Skeletal muscle tissue (tissue), 3 donors: ENCODE measurements at regions not wholly inside any gene's neighbourhood (a gene's known extent, or its start where the extent isn't known, plus 50 kb on each side); places are given as distances from the start of the nearest gene placed in this dataset.

ENCODE experiments used
- H3K27ac ChIP-seq: one replicate; pipeline ENCODE4 v1.7.0; 2013; ENCODE audit warnings: mild to moderate bottlenecking, low read depth, low read length, inconsistent platforms
- H3K27me3 ChIP-seq, 3 donors: one replicate each; pipeline ENCODE4 v1.7.0; 2013; ENCODE audit warnings: low read length in 3 of 3; ENCODE audit not compliant: control insufficient read depth in 3 of 3, insufficient read depth in 3 of 3
- H3K36me3 ChIP-seq, 3 donors: one replicate each; pipeline ENCODE4 v1.7.0; 2013; ENCODE audit warnings: low read length in 3 of 3; ENCODE audit not compliant: control insufficient read depth in 3 of 3, insufficient read depth in 3 of 3
- H3K4me1 ChIP-seq, 3 donors: one replicate each; pipeline ENCODE4 v1.7.0; 2013; ENCODE audit warnings: low read length in 3 of 3, mild to moderate bottlenecking in 3 of 3; ENCODE audit not compliant: control insufficient read depth in 3 of 3, insufficient read depth in 3 of 3
- H3K4me3 ChIP-seq, 3 donors: one replicate each; pipeline ENCODE4 v1.7.0; 2013; ENCODE audit warnings: low read length in 3 of 3
- H3K9ac ChIP-seq, 3 donors: one replicate each; pipeline ENCODE4 v1.7.0; 2013; ENCODE audit warnings: low read length in 3 of 3, mild to moderate bottlenecking in 3 of 3, moderate library complexity in 2 of 3, low read depth in 1 of 3
- H3K9me3 ChIP-seq, 3 donors: one replicate each; pipeline ENCODE4 v1.7.0; 2013; ENCODE audit warnings: low read length in 3 of 3; ENCODE audit not compliant: control insufficient read depth in 3 of 3
- donor health status: Osteomylitis.

DNA sequence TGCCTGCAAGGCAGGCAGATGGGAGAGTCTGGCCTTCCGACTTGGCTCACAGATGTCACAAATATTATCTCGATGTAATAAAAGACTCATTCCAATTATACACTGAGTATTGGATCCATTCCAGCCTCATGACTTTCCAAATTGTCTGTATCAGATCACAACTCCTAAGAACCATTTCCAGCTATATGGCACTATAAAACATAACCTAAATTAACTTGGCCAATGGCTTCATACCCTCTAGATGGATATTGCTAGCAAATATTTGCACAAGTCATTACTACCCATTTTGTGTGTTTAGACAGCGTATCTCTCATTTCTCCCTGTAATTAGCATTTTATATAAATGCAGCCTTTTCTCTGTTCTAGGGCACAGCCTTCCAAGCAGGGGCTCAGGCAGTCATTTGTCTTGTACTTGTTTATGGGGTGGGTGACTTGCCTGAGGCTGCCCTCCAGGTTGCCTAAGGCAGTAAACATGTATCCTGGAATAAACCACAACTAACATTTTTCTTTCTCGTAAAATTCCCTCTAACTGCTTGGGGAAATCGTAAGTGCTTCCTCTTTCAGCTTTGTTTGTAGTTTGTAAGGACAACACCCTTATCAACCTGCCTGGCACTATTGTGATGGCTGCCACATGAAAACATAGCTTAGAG, 70.6 kb upstream of the KCNJ6 start:
- Histone ChIP-seq H3K9me3 (no peaks in the 10 kb centered on the region), H3K9ac (no peak overlapping the region), H3K4me1 (no peaks in the 10 kb centered on the region), H3K4me3 (no peak overlapping the region), H3K36me3 (no peaks in the 10 kb centered on the region), H3K27ac (no peak overlapping the region), H3K27me3 (peaks cover 0 to 5% (median 5%) of the 10 kb centered on the region in 3 donors)

DNA sequence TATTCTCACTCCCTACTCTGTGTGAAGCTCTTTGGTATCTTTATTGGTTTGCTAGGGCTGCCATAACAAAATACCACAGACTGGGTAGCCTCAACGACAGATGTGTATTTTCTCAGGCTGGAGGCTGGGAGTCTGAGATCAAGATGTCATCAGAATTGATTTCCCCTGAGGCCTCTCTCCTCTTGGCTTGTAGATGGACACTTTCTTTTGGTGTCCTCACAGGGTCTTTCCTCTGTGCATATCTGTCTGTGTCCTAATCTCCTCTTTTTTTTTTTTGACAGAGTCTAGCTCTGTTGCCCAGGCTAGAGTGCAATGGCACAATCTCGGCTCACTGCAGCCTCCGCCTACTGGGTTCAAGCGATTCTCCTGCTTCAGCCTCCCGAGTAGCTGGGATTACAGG, 71.4 kb upstream of the KCNJ6 start:
- H3K9ac ChIP-seq = no peak overlapping the region
- H3K36me3 ChIP-seq = no peaks in the 10 kb centered on the region
- H3K27ac ChIP-seq = no peak overlapping the region
- no peak overlapping the region for H3K4me3 ChIP-seq
- H3K4me1 ChIP-seq = no peaks in the 10 kb centered on the region
- no peaks in the 10 kb centered on the region for H3K9me3 ChIP-seq
- peaks cover 0 to 5% (median 5%) of the 10 kb centered on the region in 3 donors for H3K27me3 ChIP-seq

DNA sequence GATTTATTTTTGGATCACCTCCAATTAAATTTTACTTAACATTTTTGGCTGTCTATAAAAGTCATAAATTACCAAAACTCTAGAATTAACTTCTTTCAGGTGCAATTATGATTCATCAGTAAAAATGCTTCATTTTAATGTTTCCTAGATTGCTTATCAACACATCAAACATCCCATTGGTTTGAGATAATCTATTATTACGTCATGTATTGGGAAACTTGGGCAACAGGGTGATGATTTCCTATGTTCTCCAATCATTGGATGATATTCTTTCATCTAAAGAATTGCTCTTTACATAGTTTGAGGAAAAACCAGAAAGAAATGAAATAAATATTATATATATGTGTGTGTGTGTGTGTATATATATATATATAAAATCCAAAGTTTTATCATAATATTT, 76.8 kb upstream of the KCNJ6 start:
- H3K9me3 ChIP-seq = no peaks in the 10 kb centered on the region
- no peaks in the 10 kb centered on the region for H3K36me3 ChIP-seq
- no peak overlapping the region for H3K27ac ChIP-seq
- no peak overlapping the region for H3K4me3 ChIP-seq
- H3K4me1 ChIP-seq = no peaks in the 10 kb centered on the region
- H3K9ac ChIP-seq = no peak overlapping the region
- H3K27me3 ChIP-seq = no peaks in the 10 kb centered on the region

DNA sequence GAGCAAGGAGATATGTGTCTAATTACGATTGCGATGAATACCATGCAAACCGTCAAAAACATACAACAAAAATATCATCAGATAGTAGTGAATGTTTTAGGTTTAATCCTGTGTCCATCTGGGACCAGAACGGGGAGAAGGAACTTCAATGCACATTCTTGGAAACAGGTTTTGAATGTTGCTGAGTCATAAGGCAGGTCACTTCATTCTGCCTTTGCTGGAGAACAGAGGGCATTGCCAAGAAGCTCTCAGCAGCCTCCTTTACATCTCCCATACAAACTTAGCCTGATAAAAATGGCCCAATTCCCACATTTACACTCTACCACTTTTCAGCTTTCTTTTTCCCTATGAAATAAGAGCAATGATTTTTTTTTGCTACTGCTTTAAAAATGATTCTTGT, 78.0 kb upstream of the KCNJ6 start:
- H3K9ac ChIP-seq = no peak overlapping the region
- no peaks in the 10 kb centered on the region for H3K27me3 ChIP-seq
- no peak overlapping the region for H3K4me3 ChIP-seq
- H3K36me3 ChIP-seq = no peaks in the 10 kb centered on the region
- no peaks in the 10 kb centered on the region for H3K9me3 ChIP-seq
- H3K4me1 ChIP-seq = no peaks in the 10 kb centered on the region
- H3K27ac ChIP-seq = no peak overlapping the region

DNA sequence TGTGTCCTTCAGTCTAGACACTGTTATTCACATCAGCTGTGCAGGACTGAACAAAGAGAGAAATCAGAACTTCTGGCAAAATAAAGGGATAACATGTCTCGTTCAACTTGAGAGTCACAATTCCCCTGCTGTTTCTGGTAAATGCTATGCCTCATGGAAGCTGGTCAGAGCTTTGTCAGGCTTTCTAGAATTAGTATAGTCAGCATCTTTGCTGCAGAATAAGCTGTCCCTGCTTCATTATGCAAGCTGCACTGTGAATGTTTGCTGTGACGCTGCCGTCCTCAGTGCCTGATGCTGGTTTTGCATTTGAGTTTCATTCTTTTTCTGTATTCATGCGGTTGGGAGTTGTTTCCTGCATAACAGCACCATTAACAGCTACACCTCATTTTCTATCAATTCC, 96.4 kb upstream of the KCNJ6 start:
- Histone ChIP-seq H3K9ac (no peak overlapping the region), H3K36me3 (no peaks in the 10 kb centered on the region), H3K4me3 (no peak overlapping the region), H3K27ac (no peak overlapping the region), H3K27me3 (peaks cover 0 to 3% (median 0%) of the 10 kb centered on the region in 3 donors), H3K9me3 (no peaks in the 10 kb centered on the region), H3K4me1 (no peaks in the 10 kb centered on the region)

DNA sequence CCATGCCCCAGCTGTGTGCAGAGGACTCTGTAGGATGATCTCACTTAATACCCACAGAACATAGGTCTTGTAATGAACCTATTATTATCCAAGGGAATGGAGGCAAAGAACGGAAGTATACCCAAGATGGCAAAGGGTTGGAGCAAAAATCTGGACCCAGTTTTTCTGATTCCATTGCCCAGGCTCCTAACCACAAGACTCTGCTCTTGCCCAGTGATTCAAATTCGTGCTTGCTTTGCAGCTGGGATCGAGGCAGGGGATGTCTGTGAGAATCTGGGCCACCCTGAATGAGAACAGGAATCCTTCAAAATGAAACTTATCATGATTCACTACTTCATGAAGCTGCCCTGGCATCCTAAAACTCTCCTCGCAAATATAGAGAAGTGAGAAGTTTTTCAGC, 97.5 kb upstream of the KCNJ6 start:
- Histone ChIP-seq H3K36me3 (no peaks in the 10 kb centered on the region), H3K4me3 (no peak overlapping the region), H3K27ac (no peak overlapping the region), H3K27me3 (peaks cover 0 to 3% (median 0%) of the 10 kb centered on the region in 3 donors), H3K9ac (no peak overlapping the region), H3K4me1 (no peaks in the 10 kb centered on the region), H3K9me3 (no peaks in the 10 kb centered on the region)

DNA sequence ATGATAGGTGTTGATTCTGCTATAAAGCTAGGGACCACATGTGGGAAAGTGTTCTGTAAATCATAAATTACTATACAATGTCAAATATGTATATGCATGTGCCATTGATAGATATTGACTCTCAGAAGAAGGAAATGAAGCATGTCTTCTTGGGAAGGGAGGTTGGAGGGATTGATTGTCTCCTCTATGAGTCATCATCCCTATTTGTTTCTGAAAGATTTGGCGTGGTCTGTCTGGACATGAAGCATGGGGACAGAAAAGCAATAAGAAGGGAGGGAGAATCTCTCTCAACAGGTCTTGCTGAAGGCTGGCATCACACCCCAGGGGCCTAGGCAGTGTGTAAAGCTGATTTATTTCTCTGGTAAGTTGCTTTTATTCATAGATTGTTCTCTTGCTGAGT, 98.0 kb upstream of the KCNJ6 start:
- Histone ChIP-seq H3K4me1 (no peaks in the 10 kb centered on the region), H3K36me3 (no peaks in the 10 kb centered on the region), H3K27ac (no peak overlapping the region), H3K9me3 (no peaks in the 10 kb centered on the region), H3K9ac (no peak overlapping the region), H3K4me3 (no peak overlapping the region), H3K27me3 (peaks cover 0 to 3% (median 0%) of the 10 kb centered on the region in 3 donors)

DNA sequence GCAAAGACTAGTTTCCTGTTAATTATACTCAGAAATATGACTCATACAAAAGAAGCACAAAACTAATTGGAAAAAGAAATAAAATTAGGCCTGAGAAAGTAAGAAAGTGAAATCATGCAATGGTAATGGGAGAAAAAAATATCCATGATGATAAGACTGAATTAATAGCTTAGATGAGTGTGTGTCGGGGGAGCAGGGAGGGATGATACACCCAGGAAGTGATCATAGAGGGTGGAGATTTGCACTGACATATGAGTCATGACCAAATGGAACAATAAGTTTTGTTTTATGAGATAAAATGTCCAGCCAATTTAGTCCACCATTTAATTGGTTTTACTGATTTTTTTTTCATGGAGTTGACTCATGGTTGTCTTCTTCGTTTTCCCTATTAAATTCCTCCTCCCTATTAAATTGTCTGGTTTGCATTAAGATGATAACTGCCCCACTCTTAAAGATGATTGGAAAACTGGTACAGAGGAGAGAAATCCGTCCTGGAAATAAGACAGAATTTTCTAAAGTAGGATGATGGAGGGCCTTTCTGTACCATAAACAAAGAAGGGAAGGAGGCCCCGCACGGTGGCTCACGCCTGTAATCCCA, 111.7 kb upstream of the KCNJ6 start:
- H3K4me3 ChIP-seq = no peak overlapping the region
- H3K36me3 ChIP-seq = no peaks in the 10 kb centered on the region
- H3K4me1 ChIP-seq = no peaks in the 10 kb centered on the region

DNA sequence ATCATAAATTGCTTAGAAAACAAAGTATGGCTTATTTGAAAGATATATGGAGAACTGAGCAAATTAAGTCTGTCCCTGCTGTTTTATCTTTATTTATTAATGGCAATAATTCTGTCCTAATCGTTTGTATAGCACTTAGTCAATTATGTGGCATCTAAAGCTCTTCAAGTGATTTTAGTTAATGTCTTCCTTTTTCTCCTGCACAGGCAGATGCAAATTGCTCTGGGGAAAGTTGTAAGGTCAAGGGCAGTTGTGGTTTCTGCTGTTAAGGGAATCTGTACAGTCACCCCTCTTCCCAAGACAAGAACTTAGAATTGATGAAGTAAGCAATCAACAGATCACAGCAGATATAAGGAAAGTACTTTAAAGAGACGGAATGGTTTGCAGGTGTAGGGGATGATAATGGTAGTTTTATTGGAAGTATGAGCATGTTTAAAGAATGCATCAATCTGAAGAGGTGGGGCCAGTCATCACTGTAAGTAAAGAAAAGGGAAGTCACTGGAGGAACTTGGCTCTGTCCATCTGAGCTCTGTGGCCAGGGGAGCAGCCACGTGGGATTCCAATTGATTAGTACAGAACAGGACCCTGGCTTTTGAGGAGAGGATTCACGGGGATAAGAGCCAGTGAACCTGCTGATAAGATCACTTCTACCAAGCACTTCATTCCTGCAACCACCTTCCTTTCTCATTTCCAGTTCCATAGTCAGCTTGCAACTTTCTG, 116.0 kb upstream of the KCNJ6 start:
- no peaks in the 10 kb centered on the region for H3K36me3 ChIP-seq

More for the DNA sequence above, 111.7 kb upstream of the KCNJ6 start:
- H3K27me3 ChIP-seq = peaks cover 0 to 6% (median 3%) of the 10 kb centered on the region in 3 donors
- H3K9me3 ChIP-seq = no peaks in the 10 kb centered on the region
- no peak overlapping the region for H3K27ac ChIP-seq
- H3K9ac ChIP-seq = no peak overlapping the region

DNA sequence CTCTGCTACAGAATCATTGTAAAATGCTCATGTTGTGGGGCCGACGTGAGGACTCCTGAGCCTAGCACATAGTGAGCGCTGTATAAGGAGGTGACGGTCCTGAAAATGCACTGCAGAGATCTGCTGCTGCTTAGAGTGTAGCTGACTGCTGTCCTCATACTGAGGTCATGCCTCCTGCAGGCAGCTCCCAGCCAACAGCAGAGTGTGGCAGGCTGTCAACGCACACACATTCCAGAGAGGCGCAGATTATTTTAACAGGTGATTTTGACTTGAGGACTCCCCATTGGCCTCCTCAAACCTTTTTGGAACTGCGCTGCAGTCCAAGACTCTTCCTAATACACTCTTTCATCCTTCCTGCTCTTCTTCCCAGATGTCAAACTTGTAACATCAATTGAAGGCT, 119.8 kb upstream of the KCNJ6 start:
- no peak overlapping the region for H3K4me3 ChIP-seq

More for the DNA sequence above, 116.0 kb upstream of the KCNJ6 start:
- Histone ChIP-seq H3K9ac (no peak overlapping the region), H3K4me1 (no peaks in the 10 kb centered on the region), H3K4me3 (no peak overlapping the region), H3K9me3 (no peaks in the 10 kb centered on the region), H3K27me3 (peaks cover 0 to 6% (median 5%) of the 10 kb centered on the region in 3 donors), H3K27ac (no peak overlapping the region)

More for the DNA sequence above, 119.8 kb upstream of the KCNJ6 start:
- H3K9me3 ChIP-seq = no peaks in the 10 kb centered on the region
- peaks cover 0 to 5% (median 0%) of the 10 kb centered on the region in 3 donors for H3K27me3 ChIP-seq
- no peaks in the 10 kb centered on the region for H3K36me3 ChIP-seq
- no peak overlapping the region for H3K9ac ChIP-seq
- H3K27ac ChIP-seq = no peak overlapping the region
- H3K4me1 ChIP-seq = no peaks in the 10 kb centered on the region
